H1 (cell line): ENCODE measurements at regions not wholly inside any gene's neighbourhood (a gene's known extent, or its start where the extent isn't known, plus 50 kb on each side); places are given as distances from the start of the nearest gene placed in this dataset.

ENCODE experiments used
- CTCF ChIA-PET: fragments of 300-600 bp; sonication (Branson Sonifier 250); formaldehyde crosslinking; loops from one replicate; lab custom pipeline; 2021; ENCODE audit not compliant: partially characterized antibody; lab: Charles Lee
- POLR2A ChIA-PET: fragments of 300-600 bp; sonication (Branson Sonifier 250); formaldehyde crosslinking; loops from one replicate; lab custom pipeline; 2021; ENCODE audit warnings: inconsistent platforms; ENCODE audit not compliant: partially characterized antibody; lab: Charles Lee
- DNase-seq, 2 experiments: peaks; one replicate each; pipeline versions ENCODE4 v3.0.0 to v3.0.0-alpha.2; 2010 to 2022; ENCODE audit warnings: low spot score in 2 of 2, low read depth in 1 of 2, mixed read lengths in 1 of 2
- FAIRE-seq: peaks from 2 replicates; lab custom pipeline; 2011; peaks lifted over from hg19 to GRCh38; lab: Jason Lieb, UNC
- H2AFZ ChIP-seq: 2 replicates; pipeline ENCODE4 v1.8.1; 2012; ENCODE audit warnings: low read length, inconsistent platforms
- H2AK5ac ChIP-seq: 2 replicates; pipeline ENCODE4 v1.6.1; 2013; ENCODE audit warnings: low read depth, low read length
- H2BK120ac ChIP-seq: replicated peaks from 2 replicates; pipeline ENCODE3; 2013; ENCODE audit warnings: low read depth, low read length, inconsistent platforms
- H2BK12ac ChIP-seq: 2 replicates; pipeline ENCODE4 v1.6.1; 2013; ENCODE audit warnings: low read depth, low read length
- H2BK15ac ChIP-seq: 2 replicates; pipeline ENCODE4 v1.6.1; 2013; ENCODE audit warnings: low read length
- H2BK20ac ChIP-seq: 2 replicates; pipeline ENCODE4 v1.6.1; 2013; ENCODE audit warnings: low read length
- H2BK5ac ChIP-seq: 2 replicates; pipeline ENCODE4 v1.6.1; 2013; ENCODE audit warnings: low read depth, low read length
- H3K14ac ChIP-seq: 2 replicates; pipeline ENCODE4 v1.6.1; 2013; ENCODE audit warnings: inconsistent platforms; ENCODE audit not compliant: insufficient read length
- H3K18ac ChIP-seq: 2 replicates; pipeline ENCODE4 v1.6.1; 2013; ENCODE audit warnings: low read length; ENCODE audit errors: extremely low read depth
- H3K23ac ChIP-seq: 2 replicates; pipeline ENCODE4 v1.6.1; 2013; ENCODE audit warnings: inconsistent platforms; ENCODE audit not compliant: insufficient read length
- H3K23me2 ChIP-seq: 2 replicates; pipeline ENCODE4 v1.6.1; 2013; ENCODE audit warnings: low read depth, low read length
- H3K27ac ChIP-seq: 2 replicates; pipeline ENCODE4 v1.6.1; 2011; ENCODE audit warnings: low read depth, low read length, inconsistent platforms
- H3K27me3 ChIP-seq, 4 experiments: replicated peaks in 1 of 4; 1 replicate in 1 of 4; 2 replicates in 3 of 4; pipeline versions ENCODE4 v1.6.1 to v1.8.1; 2011 to 2013; ENCODE audit warnings: low read length in 3 of 4, mild to moderate bottlenecking in 3 of 4, inconsistent platforms in 2 of 4, mixed read lengths in 2 of 4, moderate library complexity in 1 of 4; ENCODE audit not compliant: control insufficient read depth in 3 of 4, insufficient read depth in 3 of 4; ENCODE audit errors: extremely low read depth in 1 of 4
- H3K36me3 ChIP-seq, 4 experiments: 2 replicates each; pipeline versions ENCODE4 v1.6.1 to v1.8.1; 2011 to 2013; ENCODE audit warnings: mild to moderate bottlenecking in 4 of 4, low read length in 3 of 4, moderate library complexity in 2 of 4, control low read depth in 1 of 4, inconsistent platforms in 1 of 4; ENCODE audit not compliant: insufficient read depth in 4 of 4, control insufficient read depth in 2 of 4
- H3K4ac ChIP-seq: replicated peaks from 2 replicates; pipeline ENCODE3; 2013; ENCODE audit warnings: low read length, low read depth, mixed read lengths, inconsistent platforms; ENCODE audit not compliant: insufficient read length
- H3K4me1 ChIP-seq, 4 experiments: replicated peaks in 1 of 4; 1 replicate in 1 of 4; 2 replicates in 3 of 4; pipeline versions ENCODE4 v1.6.1 to v1.8.1; 2011 to 2013; ENCODE audit warnings: low read length in 3 of 4, inconsistent platforms in 2 of 4, mixed read lengths in 1 of 4; ENCODE audit not compliant: insufficient read depth in 4 of 4, control insufficient read depth in 3 of 4
- H3K4me2 ChIP-seq, 2 experiments: 2 replicates each; pipeline versions ENCODE4 v1.6.1 to v1.8.1; 2011 to 2013; ENCODE audit warnings: low read depth in 2 of 2, low read length in 2 of 2, control low read depth in 1 of 2, inconsistent platforms in 1 of 2, mild to moderate bottlenecking in 1 of 2; ENCODE audit not compliant: insufficient read depth in 1 of 2
- H3K4me3 ChIP-seq, 4 experiments: fragments of 200-600, 300-600 bp in 1 of 4; sonication (generic), shearing (Covaris generic), sonication (Bioruptor Twin) in 1 of 4; 2 replicates each; pipeline versions ENCODE4 v1.5.1 to v1.8.1; 2011 to 2016; ENCODE audit warnings: low read length in 4 of 4, low read depth in 3 of 4, control low read depth in 2 of 4, inconsistent platforms in 2 of 4, mild to moderate bottlenecking in 2 of 4, mixed read lengths in 1 of 4, moderate library complexity in 1 of 4; ENCODE audit not compliant: insufficient read depth in 2 of 4; ENCODE audit errors: extremely low read depth in 1 of 4
- H3K56ac ChIP-seq: replicated peaks from 2 replicates; pipeline ENCODE3; 2013; ENCODE audit warnings: low read depth, mild to moderate bottlenecking, mixed read lengths, low read length, inconsistent platforms; ENCODE audit not compliant: insufficient read length
- H3K79me1 ChIP-seq: 2 replicates; pipeline ENCODE4 v1.6.1; 2013; ENCODE audit warnings: low read depth, low read length, control low read depth
- H3K79me2 ChIP-seq, 2 experiments: 2 replicates each; pipeline versions ENCODE4 v1.6.1 to v1.8.1; 2012 to 2013; ENCODE audit warnings: low read length in 2 of 2, mild to moderate bottlenecking in 2 of 2, inconsistent platforms in 1 of 2; ENCODE audit not compliant: insufficient read depth in 2 of 2, control insufficient read depth in 1 of 2
- H3K9ac ChIP-seq, 4 experiments: replicated peaks in 1 of 4; 1 replicate in 1 of 4; 2 replicates in 3 of 4; pipeline versions ENCODE4 v1.6.1 to v1.8.1; 2011 to 2013; ENCODE audit warnings: low read depth in 3 of 4, low read length in 3 of 4, control low read depth in 2 of 4, mild to moderate bottlenecking in 2 of 4, moderate library complexity in 2 of 4, inconsistent platforms in 1 of 4; ENCODE audit errors: extremely low read depth in 1 of 4
- H3K9me3 ChIP-seq, 2 experiments: 2 replicates each; pipeline versions ENCODE4 v1.6.1 to v1.8.1; 2012 to 2013; ENCODE audit warnings: mild to moderate bottlenecking in 2 of 2, moderate library complexity in 2 of 2, control low read depth in 1 of 2, inconsistent platforms in 1 of 2, low read depth in 1 of 2, low read length in 1 of 2, mixed read lengths in 1 of 2; ENCODE audit not compliant: insufficient read depth in 2 of 2
- H4K20me1 ChIP-seq, 2 experiments: replicated peaks in 1 of 2; 2 replicates each; pipeline versions ENCODE3 to v1.8.1; 2011 to 2013; ENCODE audit warnings: inconsistent platforms in 2 of 2, low read length in 2 of 2, mild to moderate bottlenecking in 1 of 2; ENCODE audit not compliant: insufficient read depth in 2 of 2, control insufficient read depth in 1 of 2
- H4K5ac ChIP-seq: 2 replicates; pipeline ENCODE4 v1.6.1; 2013; ENCODE audit warnings: low read length, low read depth, mixed read lengths, inconsistent platforms; ENCODE audit not compliant: insufficient read length
- H4K8ac ChIP-seq: 2 replicates; pipeline ENCODE4 v1.8.0; 2013; ENCODE audit warnings: mild to moderate bottlenecking, moderate library complexity, low read length, inconsistent platforms; ENCODE audit not compliant: insufficient read depth; ENCODE audit errors: extremely low read depth
- H4K91ac ChIP-seq: replicated peaks from 2 replicates; pipeline ENCODE3; 2013; ENCODE audit warnings: low read length, mixed read lengths, inconsistent platforms; ENCODE audit not compliant: insufficient read length
- ATF2 ChIP-seq: IDR thresholded peaks from 2 replicates; pipeline ENCODE4 v1.6.1; 2012; ENCODE audit warnings: low read length, inconsistent platforms
- CBX5 ChIP-seq: fragments of 300-800, 300-1000 bp; sonication (generic); IDR thresholded peaks from 2 replicates; pipeline ENCODE4 v1.7.1; 2016; ENCODE audit warnings: antibody characterized with exemption, low read length, low read depth
- CTCF ChIP-seq, 3 experiments: IDR thresholded peaks; 1 replicate in 2 of 3; 2 replicates in 1 of 3; pipeline versions ENCODE4 v1.5.1 to v1.6.1; 2011; ENCODE audit warnings: low read length in 3 of 3, mild to moderate bottlenecking in 3 of 3, inconsistent platforms in 2 of 3, low read depth in 1 of 3, moderate library complexity in 1 of 3; ENCODE audit not compliant: insufficient read depth in 1 of 3; ENCODE audit errors: control extremely low read depth in 1 of 3
- EGR1 ChIP-seq: IDR thresholded peaks from 2 replicates; pipeline ENCODE4 v1.6.1; 2011; ENCODE audit warnings: low read depth, low read length, borderline replicate concordance
- MAFK ChIP-seq: IDR thresholded peaks from 2 replicates; pipeline ENCODE4 v1.6.1; 2012; ENCODE audit warnings: low read depth, mild to moderate bottlenecking, improper control_type of control experiment, low read length
- MAX ChIP-seq: IDR thresholded peaks from 2 replicates; pipeline ENCODE4 v1.6.1; 2012; ENCODE audit warnings: inconsistent platforms
- NRF1 ChIP-seq: IDR thresholded peaks from 2 replicates; pipeline ENCODE4 v1.6.1; 2011; ENCODE audit warnings: mild to moderate bottlenecking, low read depth, low read length, improper control_type of control experiment
- POLR2A ChIP-seq, 2 experiments: IDR thresholded peaks; 1 replicate in 1 of 2; 2 replicates in 1 of 2; pipeline ENCODE4 v1.6.1; 2011; ENCODE audit warnings: low read depth in 2 of 2, low read length in 2 of 2, mild to moderate bottlenecking in 2 of 2; ENCODE audit errors: control extremely low read depth in 1 of 2
- RAD21 ChIP-seq, 2 experiments: IDR thresholded peaks in 1 of 2; conservative IDR thresholded peaks in 1 of 2; 2 replicates each; pipeline ENCODE4 v1.6.1; 2011; ENCODE audit warnings: low read depth in 2 of 2, low read length in 2 of 2, improper control_type of control experiment in 1 of 2, inconsistent platforms in 1 of 2, mild to moderate bottlenecking in 1 of 2, moderate library complexity in 1 of 2
- RBBP5 ChIP-seq: IDR thresholded peaks from 2 replicates; pipeline ENCODE4 v1.7.1; 2012; ENCODE audit warnings: low read depth, mild to moderate bottlenecking, inconsistent platforms, low read length, moderate library complexity, borderline replicate concordance
- WGBS, 2 experiments: shearing (Covaris generic) in 1 of 2; methylation state at CpG; one replicate each; pipeline versions ENCODE4 v1.1.6 to v1.1.7; 2013 to 2015; ENCODE audit warnings: low lambda C conversion rate in 2 of 2, mixed read lengths in 2 of 2, inconsistent platforms in 1 of 2, low coverage in 1 of 2, missing lambda C conversion rate in 1 of 2; ENCODE audit not compliant: insufficient replicate concordance in 2 of 2, insufficient coverage in 1 of 2, insufficient read length in 1 of 2; ENCODE audit errors: extremely low coverage in 1 of 2, missing lambda C conversion rate in 1 of 2; 5-methylcytosine and 5-hydroxymethylcytosine counted together

GRCh38 chr18:64803471-64803870, 654.6 kb upstream of the LINC00305 start:
- no peak overlapping the region for H3K23ac ChIP-seq
- H2AK5ac ChIP-seq: no peak overlapping the region
- H3K4me1 ChIP-seq: no peaks in the 10 kb centered on the region
- no peak overlapping the region for H3K9ac ChIP-seq
- no peak overlapping the region for H4K5ac ChIP-seq
- no peak overlapping the region for H3K4me3 ChIP-seq
- no peak overlapping the region for H3K14ac ChIP-seq
- no peaks in the 10 kb centered on the region for H3K79me1 ChIP-seq
- DNase-seq: no peak
- H2BK5ac ChIP-seq: no peak overlapping the region
- no peak overlapping the region for H2AFZ ChIP-seq
- H2BK20ac ChIP-seq: no peak overlapping the region
- H3K9me3 ChIP-seq: no peaks in the 10 kb centered on the region
- H2BK12ac ChIP-seq: no peak overlapping the region
- ChIA-PET POLR2A (no interaction called here), CTCF (no interaction called here)
- H2BK120ac ChIP-seq: no peak overlapping the region
- no peak overlapping the region for H4K8ac ChIP-seq
- no peaks in the 10 kb centered on the region for H3K36me3 ChIP-seq
- H4K20me1 ChIP-seq: no peaks in the 10 kb centered on the region
- H3K56ac ChIP-seq: no peak overlapping the region
- no peak overlapping the region for H2BK15ac ChIP-seq
- H3K23me2 ChIP-seq: no peaks in the 10 kb centered on the region
- H3K18ac ChIP-seq: no peak overlapping the region
- no peaks in the 10 kb centered on the region for H3K27me3 ChIP-seq
- no peak for FAIRE-seq
- no peak overlapping the region for H3K4ac ChIP-seq
- no peaks in the 10 kb centered on the region for H3K79me2 ChIP-seq
- WGBS, 2 experiments: 86% methylated on average over 1 of the region's 1 CpG; no CpG with 5 or more reads in 1 of the 2 experiments
- H4K91ac ChIP-seq: no peak overlapping the region
- H3K27ac ChIP-seq: no peak overlapping the region
- H3K4me2 ChIP-seq: no peak overlapping the region
- TF ChIP-seq EGR1 (no peak), MAFK (no peak), CBX5 (no peak), ATF2 (no peak), RAD21 (IDR thresholded peaks at IDR 0.05 in 1 of 2, conservative IDR thresholded peaks at IDR 0.05 in 1 of 2; ENCODE audit: low read depth in 2 of 2, low read length in 2 of 2) (no peak), RBBP5 (no peak), NRF1 (no peak), CTCF (IDR thresholded peaks at IDR 0.05; ENCODE audit: control extremely low read depth in 1 of 3, insufficient read depth in 1 of 3, low read depth in 1 of 3, low read length in 3 of 3) (no peak), MAX (no peak), POLR2A (IDR thresholded peaks at IDR 0.05; ENCODE audit: control extremely low read depth in 1 of 2, low read depth in 2 of 2, low read length in 2 of 2) (no peak)
